ENCODE measurements at regions not wholly inside any gene's neighbourhood (a gene's known extent, or its start where the extent isn't known, plus 50 kb on each side); places are given as distances from the start of the nearest gene placed in this dataset.

GRCh38 chr21:23718446-23719285, 1888.6 kb downstream of the MRPL39 start:
- Histone ChIP-seq H3K4me3 (ENCODE audit: low read depth in 1 of 3, low read length in 3 of 3) (no peak overlapping the region), H3K9me3 (ENCODE audit: control insufficient read depth in 4 of 4, low read length in 3 of 4) (no peaks in the 10 kb centered on the region), H3K9ac (ENCODE audit: low read depth in 1 of 2, low read length in 2 of 2) (no peak overlapping the region), H3K27ac (ENCODE audit: low read depth in 1 of 2, low read length in 2 of 2) (no peak overlapping the region), H3K4me1 (ENCODE audit: control insufficient read depth in 4 of 4, insufficient read depth in 4 of 4, low read length in 3 of 4) (no peaks in the 10 kb centered on the region), H3K36me3 (ENCODE audit: control insufficient read depth in 4 of 4, insufficient read depth in 3 of 4, low read depth in 1 of 4, low read length in 3 of 4) (no peaks in the 10 kb centered on the region), H3K27me3 (ENCODE audit: control insufficient read depth in 4 of 4, insufficient read depth in 4 of 4, low read length in 3 of 4) (peaks cover 0 to 3% (median 0%) of the 10 kb centered on the region in 4 donors)
- TF ChIP-seq GABPA (IDR thresholded peaks at IDR 0.05 in 1 of 2, conservative IDR thresholded peaks at IDR 0.05 in 1 of 2) (no peak), HNF4G (IDR thresholded peaks at IDR 0.05) (no peak), YY1 (IDR thresholded peaks at IDR 0.05) (no peak), ZBTB33 (IDR thresholded peaks at IDR 0.05) (no peak), JUND (IDR thresholded peaks at IDR 0.05) (no peak), REST (IDR thresholded peaks at IDR 0.05) (no peak), FOXA2 (IDR thresholded peaks at IDR 0.05) (no peak), NR2F2 (IDR thresholded peaks at IDR 0.05) (no peak), HNF4A (conservative IDR thresholded peaks at IDR 0.05) (no peak), CTCF (IDR thresholded peaks at IDR 0.05; ENCODE audit: low read depth, low read length, missing input control) (no peak), TAF1 (conservative IDR thresholded peaks at IDR 0.05) (no peak), SP1 (IDR thresholded peaks at IDR 0.05) (no peak), MAX (IDR thresholded peaks at IDR 0.05) (no peak), ATF3 (IDR thresholded peaks at IDR 0.05) (no peak), EGR1 (IDR thresholded peaks at IDR 0.05; ENCODE audit: low read depth in 2 of 2) (no peak)
- DNase-seq (ENCODE audit: low spot score), result no peak
- WGBS, result 55% methylated on average over 6 of the region's 6 CpGs
